Stimulated activated CD4-positive, alpha-beta T cell treated with anti-CD3 and anti-CD28 coated beads, TNF-alpha, amount 100 ng/mL, for 1 hour (primary cell): ENCODE measurements at regions not wholly inside any gene's neighbourhood (a gene's known extent, or its start where the extent isn't known, plus 50 kb on each side); places are given as distances from the start of the nearest gene placed in this dataset.

Source experiments
- DNase-seq, 3 donors: peaks; one replicate each; pipeline ENCODE4 v3.0.0-alpha.2; 2020; ENCODE audit warnings: low read depth in 3 of 3, low spot score in 1 of 3

- no peak for DNase-seq
Observed at GRCh38 chr2:56613254-56613653, 429.5 kb downstream of the CCDC85A start.

- no peak for DNase-seq
Observed at GRCh38 chr2:56613920-56614319, 430.1 kb downstream of the CCDC85A start.

- DNase-seq = no peak
Observed at GRCh38 chr2:56615760-56616159, 432.0 kb downstream of the CCDC85A start.

- no peak for DNase-seq
Observed at GRCh38 chr2:56624181-56624580, 440.4 kb downstream of the CCDC85A start.

- no peak for DNase-seq
Observed at GRCh38 chr2:56626927-56627326, 443.1 kb downstream of the CCDC85A start.

- DNase-seq = no peak
Observed at GRCh38 chr2:56630286-56630685, 446.5 kb downstream of the CCDC85A start.

- DNase-seq = no peak
Observed at GRCh38 chr2:56647997-56648396, 464.2 kb downstream of the CCDC85A start.

- DNase-seq = no peak
Observed at GRCh38 chr2:56648802-56649201, 465.0 kb downstream of the CCDC85A start.

- DNase-seq = no peak
Observed at GRCh38 chr2:56654936-56655335, 471.1 kb downstream of the CCDC85A start.

GRCh38 chr2:56656826-56657225 is 473.0 kb downstream of the CCDC85A start:
- DNase-seq = no peak

- DNase-seq = no peak
Observed at GRCh38 chr2:56666777-56667176, 483.0 kb downstream of the CCDC85A start.

- no peak for DNase-seq
Observed at GRCh38 chr2:56671973-56672569, 488.3 kb downstream of the CCDC85A start.

- DNase-seq = no peak
Observed at GRCh38 chr2:56674084-56674483, 490.3 kb downstream of the CCDC85A start.

GRCh38 chr2:56676966-56677365 is 493.2 kb downstream of the CCDC85A start:
- no peak for DNase-seq

GRCh38 chr2:56680971-56681631 is 497.3 kb downstream of the CCDC85A start:
- no peak for DNase-seq

- no peak for DNase-seq
Observed at GRCh38 chr2:56681659-56682396, 498.0 kb downstream of the CCDC85A start.

GRCh38 chr2:56682397-56682760 is 498.6 kb downstream of the CCDC85A start:
- no peak for DNase-seq

GRCh38 chr2:56684327-56684726 is 500.5 kb downstream of the CCDC85A start:
- no peak for DNase-seq

GRCh38 chr2:56685205-56685604 is 501.4 kb downstream of the CCDC85A start:
- no peak for DNase-seq

- no peak for DNase-seq
Observed at GRCh38 chr2:56687169-56687568, 503.4 kb downstream of the CCDC85A start.

GRCh38 chr2:56688661-56689060 is 504.9 kb downstream of the CCDC85A start:
- no peak for DNase-seq

- DNase-seq = no peak
Observed at GRCh38 chr2:56693501-56693900, 509.7 kb downstream of the CCDC85A start.
